ENCODE measurements at regions not wholly inside any gene's neighbourhood (a gene's known extent, or its start where the extent isn't known, plus 50 kb on each side); places are given as distances from the start of the nearest gene placed in this dataset.

GRCh38 chr3:59426821-59427565, 377.2 kb upstream of the CFAP20DC start:
- TF ChIP-seq POLR2A (IDR thresholded peaks at IDR 0.05; ENCODE audit: low read depth, low read length): no peak
- no peak for TF ChIP-seq TAF1 (IDR thresholded peaks at IDR 0.05; ENCODE audit: borderline replicate concordance, low read depth, low read length)
- no peak for TF ChIP-seq POLR2AphosphoS5 (IDR thresholded peaks at IDR 0.05; ENCODE audit: low read depth, low read length)

Measured in GM12892 (cell line).